Mesenteric fat pad (tissue), 1 donor: ENCODE measurements at regions not wholly inside any gene's neighbourhood (a gene's known extent, or its start where the extent isn't known, plus 50 kb on each side); places are given as distances from the start of the nearest gene placed in this dataset.
"Not testable (repeated sequence)": the region's sequence is repeated elsewhere in the genome, so short reads cannot be mapped to it uniquely, and the experiment has no call there.

Experiments
- DNase-seq: peaks from one replicate; pipeline ENCODE4 v3.0.0-alpha.2; 2020; ENCODE audit warnings: low spot score
- donor health status: DM: yes; HTN: yes; CAD: no.

- peak; percentile 2 for DNase-seq
Measured at GRCh38 chr1:112855152-112855828, 100.7 kb downstream of the SLC16A1 start.

- peak; percentile 85 for DNase-seq
Measured at GRCh38 chr1:112854368-112854984, 101.5 kb downstream of the SLC16A1 start.

DNA sequence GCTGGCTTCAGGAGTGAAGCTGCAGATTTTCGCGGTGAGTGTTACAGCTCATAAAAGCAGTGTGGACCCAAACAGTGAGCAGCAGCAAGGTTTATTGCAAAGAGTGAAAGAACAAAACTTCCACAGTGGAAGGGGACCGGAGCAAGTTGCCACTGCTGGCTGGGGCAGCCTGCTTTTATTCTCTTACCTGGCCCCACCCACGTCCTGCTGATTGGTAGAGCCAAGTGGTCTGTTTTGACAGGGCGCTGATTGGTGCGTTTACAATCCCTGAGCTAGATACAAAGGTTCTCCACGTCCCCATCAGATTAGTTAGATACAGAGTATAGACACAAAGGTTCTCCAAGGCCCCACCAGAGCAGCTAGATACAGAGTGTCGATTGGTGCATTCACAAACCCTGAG is 102.1 kb downstream of the SLC16A1 start:
- DNase-seq, result not testable (repeated sequence)

GRCh38 chr1:112852934-112853333 is 103.1 kb downstream of the SLC16A1 start:
- DNase-seq, result no peak

- DNase-seq, result peak; percentile 12
Measured at GRCh38 chr1:112852276-112852675, 103.7 kb downstream of the SLC16A1 start.

- DNase-seq, result peak; percentile 85
Measured at GRCh38 chr1:112850034-112850757, 105.8 kb downstream of the SLC16A1 start.

DNA sequence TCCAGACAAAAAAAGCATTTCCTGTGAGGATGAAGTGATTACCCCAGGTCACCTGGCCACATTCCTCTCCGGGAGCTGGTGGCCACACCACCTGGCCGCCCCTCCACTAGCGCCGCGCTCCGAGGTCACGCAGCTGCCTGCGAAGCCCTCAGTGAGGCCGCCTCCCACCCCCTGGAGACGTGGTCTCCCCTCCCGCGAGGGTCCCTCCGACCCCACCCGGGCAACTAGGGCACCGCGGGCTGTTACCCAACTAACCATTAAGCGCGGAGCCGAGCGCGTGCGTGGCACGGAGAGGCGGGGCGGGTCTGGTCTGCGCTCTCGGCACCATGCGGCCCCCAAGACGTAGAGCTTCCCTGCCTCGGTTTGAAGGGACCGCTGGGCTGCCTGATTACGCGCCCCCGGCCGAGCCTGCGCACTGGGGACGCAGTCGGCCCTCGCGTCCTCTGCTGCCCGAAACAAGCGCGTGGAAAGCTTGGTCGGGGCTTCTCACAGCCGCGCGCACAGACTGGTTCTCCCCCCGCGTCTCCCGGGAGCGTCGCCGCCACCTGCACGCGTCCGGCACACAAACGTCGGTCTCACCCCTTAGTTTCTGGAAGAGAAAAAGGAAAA is 106.5 kb downstream of the SLC16A1 start:
- peak; percentile 82 for DNase-seq

DNA sequence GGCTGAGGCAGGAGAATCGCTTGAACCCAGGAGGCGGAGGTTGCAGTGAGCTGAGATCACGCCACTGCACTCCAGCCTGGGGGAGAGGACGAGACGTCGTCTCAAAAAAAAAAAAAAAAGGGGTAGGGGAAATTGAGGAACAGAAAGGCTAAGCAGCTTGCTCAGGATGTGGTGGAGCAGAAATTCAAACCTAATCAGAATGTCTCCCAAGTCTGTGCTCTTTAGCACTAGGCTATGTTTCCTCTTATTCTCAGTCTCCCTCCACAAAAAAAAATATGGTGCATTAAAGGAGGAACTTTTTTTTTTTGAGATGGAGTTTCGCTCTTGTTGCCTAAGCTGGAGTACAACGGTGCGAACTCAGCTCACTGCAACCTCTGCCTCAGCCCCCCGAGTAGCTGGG is 114.2 kb downstream of the SLC16A1 start:
- DNase-seq, result no peak

- peak; percentile 18 for DNase-seq
Measured at GRCh38 chr1:112840631-112841624, 115.1 kb downstream of the SLC16A1 start.

GRCh38 chr1:112836642-112837041 is 119.4 kb downstream of the SLC16A1 start:
- no peak for DNase-seq

DNA sequence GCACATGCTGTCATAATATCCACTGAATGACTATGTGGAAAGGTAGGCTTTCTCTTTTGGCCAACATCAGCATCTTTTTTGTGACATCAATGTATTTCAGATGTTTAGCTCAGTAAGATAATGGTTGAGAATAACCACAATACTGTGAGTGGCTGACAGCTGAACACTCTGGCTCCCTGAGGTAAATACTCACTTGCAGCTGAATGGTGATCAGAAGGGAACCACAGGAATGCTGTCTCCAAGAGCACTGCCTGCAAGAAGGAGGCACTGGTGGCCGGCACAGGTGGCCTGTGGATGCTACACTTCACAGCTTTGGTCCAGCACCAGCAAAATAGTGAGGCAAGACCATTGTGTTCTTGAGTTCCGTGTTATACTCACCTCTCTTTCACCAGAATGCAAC is 118.7 kb upstream of the PPM1J start:
- no peak for DNase-seq

DNA sequence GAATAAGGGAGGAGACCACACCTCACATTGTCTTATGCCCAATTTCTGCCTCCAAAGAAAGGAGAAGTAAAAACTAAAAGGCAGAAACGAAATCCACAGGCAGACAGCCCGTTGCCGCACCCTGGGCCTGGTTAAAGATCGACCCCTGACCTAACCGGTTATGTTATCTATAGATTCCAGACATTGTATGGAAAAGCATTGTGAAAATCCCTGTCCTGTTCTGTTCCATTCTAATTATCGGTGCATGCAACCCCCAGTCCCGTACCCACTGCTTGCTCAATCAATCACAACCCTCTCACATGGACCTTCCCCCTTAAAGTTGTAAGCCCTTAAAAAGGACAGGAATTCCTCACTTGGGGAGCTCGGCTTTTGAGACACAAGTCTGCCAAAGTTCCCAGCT is 117.1 kb upstream of the PPM1J start:
- DNase-seq, result not testable (repeated sequence)

- not testable (repeated sequence) for DNase-seq
Measured at GRCh38 chr1:112829691-112830090, 114.6 kb upstream of the PPM1J start.

GRCh38 chr1:112828716-112829115 is 113.6 kb upstream of the PPM1J start:
- no peak for DNase-seq

DNA sequence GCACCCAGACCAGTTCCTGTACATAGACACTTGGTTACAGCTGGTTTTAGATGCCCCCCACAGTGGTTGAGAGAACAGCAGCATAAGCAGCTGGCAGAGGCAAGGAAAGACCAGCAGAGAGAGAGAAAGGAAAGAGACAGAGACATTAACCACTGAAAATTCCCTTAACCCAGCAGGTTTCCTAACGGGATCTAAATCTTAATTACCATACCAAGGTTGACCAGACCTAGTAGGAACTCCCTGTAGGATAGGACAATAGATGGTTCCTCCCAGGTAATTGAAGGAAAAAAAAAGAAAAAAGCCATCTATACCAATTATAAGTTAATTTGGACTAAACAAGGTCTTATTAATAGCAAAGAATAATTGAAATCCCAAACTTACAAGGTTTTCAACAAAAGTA is 112.3 kb upstream of the PPM1J start:
- not testable (repeated sequence) for DNase-seq

GRCh38 chr1:112826217-112826944 is 111.2 kb upstream of the PPM1J start:
- DNase-seq, result no peak

DNA sequence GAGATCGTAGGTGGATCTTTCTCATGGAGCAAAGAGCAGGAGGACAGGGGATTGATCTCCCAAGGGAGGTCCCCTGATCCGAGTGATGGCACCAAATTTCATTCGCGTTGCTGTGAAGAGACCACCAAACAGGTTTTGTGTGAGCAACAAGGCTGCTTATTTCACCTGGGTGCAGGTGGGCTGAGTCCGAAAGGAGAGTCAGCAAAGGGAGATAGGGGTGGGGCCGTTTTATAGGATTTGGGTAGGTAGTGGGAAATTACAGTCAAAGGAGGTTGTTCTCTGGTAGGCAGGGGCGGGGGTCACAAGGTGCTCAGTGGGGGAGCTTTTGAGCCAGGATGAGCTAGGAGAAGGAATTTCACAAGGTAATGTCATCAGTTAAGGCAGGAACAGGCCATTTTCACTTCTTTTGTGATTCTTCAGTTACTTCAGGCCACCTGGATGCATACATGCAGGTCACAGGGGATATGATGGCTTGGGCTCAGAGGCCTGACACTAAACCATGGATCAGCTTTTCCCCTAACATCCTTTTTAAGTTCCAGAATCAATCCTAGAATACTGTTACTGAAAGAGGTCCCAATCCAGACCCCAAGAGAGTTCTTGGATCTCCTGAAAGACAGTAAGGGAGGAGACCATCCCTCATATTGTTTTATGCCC is 110.6 kb upstream of the PPM1J start:
- not testable (repeated sequence) for DNase-seq

DNA sequence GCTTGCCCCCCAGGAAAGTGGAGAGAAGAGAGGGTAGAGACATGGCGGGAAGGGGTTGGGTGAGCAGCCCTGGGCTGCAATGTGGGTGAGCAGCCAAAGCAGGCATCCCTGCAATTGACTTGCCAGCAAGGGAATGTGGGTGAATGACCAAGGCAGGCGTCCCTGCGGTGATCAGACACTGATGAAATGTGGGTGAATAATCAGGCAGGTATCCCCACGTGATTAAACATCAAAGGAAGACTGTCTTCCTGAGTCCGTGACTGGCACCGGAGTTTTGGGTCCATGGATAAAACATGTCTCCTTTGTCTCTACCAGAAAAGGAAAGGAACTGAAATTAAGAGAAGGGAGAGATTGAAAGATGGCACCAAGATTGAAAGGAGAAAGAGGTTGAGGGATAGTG is 109.9 kb upstream of the PPM1J start:
- DNase-seq, result not testable (repeated sequence)

GRCh38 chr1:112821307-112822063 is 106.4 kb upstream of the PPM1J start:
- not testable (repeated sequence) for DNase-seq
